Erythroblast (primary cell): ENCODE measurements at regions not wholly inside any gene's neighbourhood (a gene's known extent, or its start where the extent isn't known, plus 50 kb on each side); places are given as distances from the start of the nearest gene placed in this dataset.
"Not testable (repeated sequence)": the region's sequence is repeated elsewhere in the genome, so short reads cannot be mapped to it uniquely, and the experiment has no call there.

Source experiments
- GATA1 ChIP-seq: IDR thresholded peaks from 2 replicates; pipeline ENCODE4 v1.6.1; 2011; ENCODE audit warnings: low read depth, mild to moderate bottlenecking, control low read depth, low read length, moderate library complexity
- POLR2A ChIP-seq: IDR thresholded peaks from 2 replicates; pipeline ENCODE4 v1.6.1; 2011; ENCODE audit warnings: mild to moderate bottlenecking, low read length

DNA sequence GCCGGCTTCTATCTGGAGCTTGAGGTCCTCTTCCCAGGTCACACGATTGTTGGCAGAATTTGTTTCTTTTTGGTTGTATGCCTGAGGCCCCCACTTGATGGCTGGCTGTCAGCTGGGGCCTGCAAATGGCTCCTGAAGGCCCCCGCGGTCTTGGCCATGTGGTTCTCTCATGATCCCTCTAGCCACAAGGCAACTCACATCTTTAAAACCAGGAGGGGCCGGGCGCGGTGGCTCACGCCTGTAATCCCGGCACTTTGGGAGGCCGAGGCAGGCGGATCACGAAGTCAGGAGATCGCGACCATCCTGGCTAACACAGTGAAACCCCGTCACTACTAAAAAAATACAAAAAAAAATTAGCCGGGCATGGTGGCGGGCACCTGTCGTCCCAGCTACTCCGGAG, 443.6 kb downstream of the DOK5 start:
- not testable (repeated sequence) for TF ChIP-seq POLR2A, GATA1
